ENCODE measurements at regions not wholly inside any gene's neighbourhood (a gene's known extent, or its start where the extent isn't known, plus 50 kb on each side); places are given as distances from the start of the nearest gene placed in this dataset.
"Not testable (repeated sequence)": the region's sequence is repeated elsewhere in the genome, so short reads cannot be mapped to it uniquely, and the experiment has no call there.

DNA sequence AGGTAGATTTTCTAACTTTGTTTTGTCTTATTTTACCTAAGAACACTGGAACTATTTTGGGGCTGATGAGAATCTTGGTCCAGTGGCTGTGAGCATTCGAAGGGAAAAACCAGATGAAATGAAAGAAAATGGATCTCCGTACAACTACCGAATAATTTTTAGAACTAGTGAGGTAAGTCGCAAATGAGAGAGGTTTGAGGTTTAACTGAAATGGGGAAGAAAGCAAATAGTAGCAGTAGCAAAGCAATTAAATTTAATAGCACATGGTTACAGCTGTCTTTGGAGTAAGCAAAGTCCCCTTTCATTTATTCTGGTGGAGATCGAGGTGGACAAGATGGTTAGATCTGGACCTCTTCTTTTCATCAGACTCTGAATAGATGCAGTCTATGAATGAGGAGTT is 313.5 kb upstream of the RGS6 start:
- in situ Hi-C loops (cut with MboI; ENCODE audit: low sequenced_read_pairs), result no loop called here

DNA sequence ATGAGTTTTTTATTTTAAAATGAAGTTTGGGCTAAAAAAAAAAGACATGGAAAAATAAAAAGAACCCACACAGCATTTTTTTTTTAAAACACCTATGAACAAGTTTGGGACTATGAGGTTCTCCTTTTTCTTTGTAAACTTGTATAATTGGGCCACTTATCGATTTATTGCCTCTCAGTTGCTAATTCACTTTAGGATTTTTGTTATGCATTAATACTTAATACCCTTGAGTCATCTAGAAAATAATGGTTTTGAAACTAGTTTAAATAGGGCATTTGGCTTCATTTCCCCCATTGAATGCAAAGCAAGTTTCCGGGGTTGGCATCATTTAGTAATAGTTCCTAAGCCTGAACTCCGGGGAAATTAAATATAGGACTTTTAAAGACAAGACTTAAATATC is 312.8 kb upstream of the RGS6 start:
- in situ Hi-C loops (cut with MboI; ENCODE audit: low sequenced_read_pairs), result no loop called here

DNA sequence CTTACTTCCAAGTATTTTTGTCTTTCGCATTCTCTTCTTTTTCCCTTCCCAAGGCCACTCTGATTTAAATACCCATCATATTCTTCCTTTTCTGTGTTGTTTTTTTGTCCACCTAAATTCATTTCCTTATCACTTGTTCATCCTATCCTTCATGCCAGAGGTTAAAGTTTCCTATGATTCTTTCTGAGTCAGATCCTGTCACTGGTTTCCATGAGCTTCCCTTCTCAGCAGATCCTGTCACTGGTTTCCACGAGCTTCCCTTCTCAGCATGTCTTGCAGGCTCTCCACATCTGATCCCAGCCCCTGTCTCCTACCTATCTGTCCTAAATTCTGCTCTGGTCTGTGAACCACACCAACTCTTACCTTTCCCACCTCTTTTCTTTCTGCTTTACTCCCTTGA is 311.8 kb upstream of the RGS6 start:
- in situ Hi-C loops (cut with MboI; ENCODE audit: low sequenced_read_pairs), result no loop called here

- in situ Hi-C loops (cut with MboI; ENCODE audit: low sequenced_read_pairs), result no loop called here
Measured at GRCh38 chr14:71621276-71621675, 311.0 kb upstream of the RGS6 start.

GRCh38 chr14:71621980-71622605 is 310.1 kb upstream of the RGS6 start:
- in situ Hi-C loops (cut with MboI; ENCODE audit: low sequenced_read_pairs), result no loop called here

GRCh38 chr14:71623939-71624338 is 308.3 kb upstream of the RGS6 start:
- in situ Hi-C loops (cut with MboI; ENCODE audit: low sequenced_read_pairs), result no loop called here

GRCh38 chr14:71625175-71625574 is 307.1 kb upstream of the RGS6 start:
- in situ Hi-C loops (cut with MboI; ENCODE audit: low sequenced_read_pairs), result no loop called here

GRCh38 chr14:71625891-71626701 is 306.1 kb upstream of the RGS6 start:
- in situ Hi-C loops (cut with MboI; ENCODE audit: low sequenced_read_pairs), result no loop called here

DNA sequence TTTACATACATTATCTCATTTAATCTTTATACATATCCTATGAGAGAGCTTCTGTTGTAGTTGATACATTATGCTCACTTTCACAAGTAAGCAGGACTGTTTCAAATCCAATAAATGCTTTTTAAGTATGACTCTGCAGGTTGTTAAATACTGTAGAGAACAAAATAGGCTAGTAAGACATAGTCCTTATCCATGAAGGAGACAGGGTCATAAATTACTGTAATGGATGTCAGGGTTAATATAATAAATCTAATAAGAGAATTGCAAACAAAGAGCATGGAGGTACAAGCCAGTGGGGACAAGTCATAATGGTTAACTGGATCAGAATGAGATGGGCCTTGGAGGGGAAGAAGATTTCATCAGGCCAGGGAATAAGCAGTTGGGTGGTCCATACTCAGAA is 303.8 kb upstream of the RGS6 start:
- in situ Hi-C loops (cut with MboI; ENCODE audit: low sequenced_read_pairs), result no loop called here

DNA sequence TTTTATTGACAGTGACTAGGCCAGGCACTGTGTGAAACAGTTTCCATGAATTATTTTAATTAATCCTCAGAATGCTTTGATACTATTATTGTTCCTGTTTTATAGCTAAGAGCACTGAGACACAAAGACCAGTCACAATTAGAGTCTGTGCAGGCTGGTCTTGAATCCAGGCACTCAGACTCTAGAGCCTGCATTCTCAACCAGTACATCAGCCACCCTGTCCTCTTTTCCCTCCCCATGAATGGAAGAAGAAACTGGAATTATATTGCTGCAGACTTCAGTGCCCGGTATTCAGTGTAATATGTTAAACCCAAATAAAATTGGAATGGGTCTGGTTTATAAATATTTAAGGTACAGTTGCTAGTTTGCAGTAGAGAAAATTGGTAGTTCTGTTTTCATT is 303.0 kb upstream of the RGS6 start:
- in situ Hi-C loops (cut with MboI; ENCODE audit: low sequenced_read_pairs), result no loop called here

DNA sequence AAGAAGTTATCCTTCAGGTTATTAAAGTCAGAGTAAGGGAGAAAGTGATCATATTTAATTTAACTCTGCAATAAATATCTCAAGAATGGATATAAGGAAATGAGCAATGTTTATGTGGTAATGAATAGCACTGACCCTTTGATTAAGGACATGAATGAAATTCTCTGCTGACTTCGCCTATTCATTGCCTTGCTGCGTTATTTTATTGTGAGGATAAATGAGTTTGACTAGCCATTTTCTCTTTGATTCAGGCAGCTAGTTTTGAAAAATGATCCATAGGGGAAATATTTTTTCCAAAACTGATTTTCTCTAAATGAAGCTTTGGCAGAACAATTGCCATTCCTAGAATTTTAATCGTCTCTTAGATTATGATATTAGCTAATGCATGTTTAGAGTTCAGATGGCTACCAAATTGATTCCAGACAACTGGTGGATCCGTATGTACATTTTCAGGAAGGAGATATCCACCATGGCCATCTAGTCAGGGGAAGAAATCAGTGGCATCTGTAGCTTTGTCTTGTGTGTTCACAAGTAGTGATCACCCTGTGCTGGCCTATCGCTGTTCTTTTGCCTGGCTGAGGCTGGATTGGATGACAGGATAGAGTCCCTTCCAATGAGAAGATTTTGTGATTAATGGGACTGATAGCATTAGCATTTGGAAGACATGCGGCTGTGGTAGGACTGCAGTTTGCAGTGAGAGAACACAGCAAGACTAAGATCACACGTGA is 302.3 kb upstream of the RGS6 start:
- in situ Hi-C loops (cut with MboI; ENCODE audit: low sequenced_read_pairs), result no loop called here

GRCh38 chr14:71631030-71631429 is 301.2 kb upstream of the RGS6 start:
- in situ Hi-C loops (cut with MboI; ENCODE audit: low sequenced_read_pairs), result not testable (repeated sequence)

DNA sequence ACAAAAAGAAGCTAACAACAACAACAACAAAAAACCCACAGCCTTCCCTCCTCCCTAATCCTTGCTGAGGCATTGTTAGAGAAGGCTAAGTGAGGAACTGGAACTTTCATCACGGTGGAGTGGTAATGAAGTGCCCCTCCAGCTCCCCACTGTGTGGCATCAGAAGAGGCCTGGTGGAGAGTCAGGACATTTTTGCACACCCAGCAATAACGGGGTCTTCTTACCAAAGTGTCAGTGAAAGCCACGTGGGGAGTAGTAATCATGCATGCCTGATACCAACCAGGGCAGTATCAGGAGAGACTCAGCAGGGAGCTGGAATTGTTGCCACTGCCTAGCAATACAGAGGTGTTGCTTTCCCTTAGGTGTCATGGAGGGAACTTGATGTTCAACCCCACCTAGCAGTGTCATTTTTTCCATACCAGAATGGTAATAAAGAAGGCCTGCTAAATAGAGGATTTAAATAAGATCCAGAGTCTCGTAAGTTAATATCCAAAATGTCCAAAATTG is 299.7 kb upstream of the RGS6 start:
- in situ Hi-C loops (cut with MboI; ENCODE audit: low sequenced_read_pairs), result no loop called here

DNA sequence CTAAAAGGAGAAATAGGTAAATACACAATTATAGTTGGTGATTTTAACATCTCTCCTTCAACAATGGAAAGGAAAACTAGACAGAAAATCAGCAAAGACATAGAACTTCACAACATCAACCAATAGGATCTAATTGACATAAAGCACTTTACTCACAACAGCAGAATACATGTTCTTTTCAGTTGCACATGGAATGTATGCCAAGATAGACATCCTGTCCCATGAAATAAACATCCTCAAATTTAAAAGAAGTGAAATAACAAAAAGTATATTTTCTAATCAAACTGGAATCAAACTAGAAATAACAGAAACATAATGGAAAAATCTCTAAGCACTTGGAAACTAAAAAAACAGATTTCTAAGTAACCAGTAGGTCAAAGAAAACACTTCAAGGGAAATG is 296.2 kb upstream of the RGS6 start:
- in situ Hi-C loops (cut with MboI; ENCODE audit: low sequenced_read_pairs), result no loop called here

DNA sequence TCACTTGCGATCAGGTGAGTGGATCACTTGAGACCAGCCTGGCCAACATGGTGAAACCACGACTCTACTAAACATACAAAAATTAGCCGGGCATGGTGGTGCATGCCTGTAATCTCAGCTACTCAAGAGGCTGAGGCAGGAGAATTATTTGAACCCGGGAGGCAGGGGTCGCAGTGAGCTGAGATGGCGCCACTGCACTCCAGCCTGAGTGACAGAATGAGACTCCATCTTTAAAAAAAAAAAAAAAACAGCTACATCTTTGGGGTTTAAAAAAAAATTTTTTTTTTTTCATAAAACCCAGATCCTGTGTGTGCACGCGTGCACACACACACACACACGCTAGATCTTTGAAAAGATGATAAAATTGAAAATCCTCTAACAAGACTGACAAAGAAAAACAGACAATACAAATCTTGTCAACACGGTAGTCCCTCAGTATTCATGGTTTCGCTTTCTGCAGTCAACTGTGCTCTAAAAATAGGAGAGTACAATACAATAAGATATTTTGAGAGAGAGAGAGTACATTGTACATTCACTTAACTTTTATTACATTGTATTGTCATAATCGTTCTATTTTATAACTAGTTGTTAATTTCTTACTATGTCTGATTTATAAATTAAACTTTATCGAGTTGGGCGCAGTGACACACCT is 295.3 kb upstream of the RGS6 start:
- in situ Hi-C loops (cut with MboI; ENCODE audit: low sequenced_read_pairs), result no loop called here

GRCh38 chr14:71638523-71639196 is 293.6 kb upstream of the RGS6 start:
- in situ Hi-C loops (cut with MboI; ENCODE audit: low sequenced_read_pairs), result no loop called here

- in situ Hi-C loops (cut with MboI; ENCODE audit: low sequenced_read_pairs), result no loop called here
Measured at GRCh38 chr14:71642715-71643114, 289.5 kb upstream of the RGS6 start.

GRCh38 chr14:71645656-71646055 is 286.6 kb upstream of the RGS6 start:
- in situ Hi-C loops (cut with MboI; ENCODE audit: low sequenced_read_pairs), result no loop called here

- in situ Hi-C loops (cut with MboI; ENCODE audit: low sequenced_read_pairs), result no loop called here
Measured at GRCh38 chr14:71646518-71646917, 285.7 kb upstream of the RGS6 start.

DNA sequence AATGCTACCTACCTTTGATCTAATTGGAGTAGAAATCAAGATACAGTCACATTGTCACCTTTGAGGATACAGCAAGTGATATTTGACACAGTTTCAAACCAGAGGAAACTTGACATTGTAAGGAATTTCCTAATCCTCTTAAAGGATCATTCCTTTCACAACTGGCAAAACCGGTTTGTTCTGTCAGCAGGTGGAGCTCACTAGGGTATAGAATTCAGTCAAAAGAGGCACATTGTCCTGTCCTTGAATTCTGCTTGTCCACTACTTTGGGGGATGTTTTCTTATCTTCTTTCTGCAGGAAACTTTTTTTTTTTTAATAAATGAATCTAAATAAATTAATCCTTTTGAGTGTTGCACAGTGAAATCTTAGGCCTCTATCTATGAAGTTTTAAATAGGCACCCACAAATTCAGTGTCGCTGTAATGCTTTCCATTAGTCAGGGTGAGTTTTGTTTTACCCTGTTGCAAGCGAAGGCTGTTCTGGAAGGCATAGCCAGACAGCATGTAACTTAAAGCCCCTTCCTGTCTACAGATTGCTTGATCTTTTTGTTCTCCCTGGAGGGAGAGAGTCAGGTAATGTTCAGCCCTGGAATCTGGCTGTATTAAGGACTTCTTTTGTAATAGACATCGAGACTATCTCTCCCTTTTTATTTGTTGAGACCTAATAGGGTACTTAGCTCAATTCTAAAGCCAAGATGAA is 285.0 kb upstream of the RGS6 start:
- in situ Hi-C loops (cut with MboI; ENCODE audit: low sequenced_read_pairs), result no loop called here
